ENCODE measurements at regions not wholly inside any gene's neighbourhood (a gene's known extent, or its start where the extent isn't known, plus 50 kb on each side); places are given as distances from the start of the nearest gene placed in this dataset.

DNA sequence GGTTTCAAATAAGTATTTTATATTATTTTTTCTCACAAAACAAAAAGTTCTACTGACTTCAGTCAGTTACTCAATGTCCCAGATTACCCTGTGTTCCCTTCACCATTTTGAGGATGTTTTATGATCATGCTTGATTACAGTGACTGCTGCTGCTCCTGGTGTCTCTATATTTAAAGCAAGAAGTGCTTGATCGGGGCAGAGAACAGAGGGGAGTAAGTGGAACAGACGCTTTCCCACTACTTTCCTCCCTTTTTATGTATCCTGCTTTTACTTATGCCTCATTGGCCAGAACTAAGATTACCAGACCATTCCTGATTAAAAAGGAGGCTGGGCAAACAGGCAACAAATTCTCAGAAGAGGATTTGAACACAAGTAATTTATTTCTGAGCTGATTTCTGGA, 612.1 kb downstream of the VGLL3 start:
- TF ChIP-seq, protein P1, sequence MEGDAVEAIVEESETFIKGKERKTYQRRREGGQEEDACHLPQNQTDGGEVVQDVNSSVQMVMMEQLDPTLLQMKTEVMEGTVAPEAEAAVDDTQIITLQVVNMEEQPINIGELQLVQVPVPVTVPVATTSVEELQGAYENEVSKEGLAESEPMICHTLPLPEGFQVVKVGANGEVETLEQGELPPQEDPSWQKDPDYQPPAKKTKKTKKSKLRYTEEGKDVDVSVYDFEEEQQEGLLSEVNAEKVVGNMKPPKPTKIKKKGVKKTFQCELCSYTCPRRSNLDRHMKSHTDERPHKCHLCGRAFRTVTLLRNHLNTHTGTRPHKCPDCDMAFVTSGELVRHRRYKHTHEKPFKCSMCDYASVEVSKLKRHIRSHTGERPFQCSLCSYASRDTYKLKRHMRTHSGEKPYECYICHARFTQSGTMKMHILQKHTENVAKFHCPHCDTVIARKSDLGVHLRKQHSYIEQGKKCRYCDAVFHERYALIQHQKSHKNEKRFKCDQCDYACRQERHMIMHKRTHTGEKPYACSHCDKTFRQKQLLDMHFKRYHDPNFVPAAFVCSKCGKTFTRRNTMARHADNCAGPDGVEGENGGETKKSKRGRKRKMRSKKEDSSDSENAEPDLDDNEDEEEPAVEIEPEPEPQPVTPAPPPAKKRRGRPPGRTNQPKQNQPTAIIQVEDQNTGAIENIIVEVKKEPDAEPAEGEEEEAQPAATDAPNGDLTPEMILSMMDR (conservative IDR thresholded peaks at IDR 0.05; ENCODE audit: low read depth, low read length) = no peak
- TF ChIP-seq EZH2 (IDR thresholded peaks at IDR 0.05; ENCODE audit: borderline replicate concordance, low read depth, low read length, poor library complexity, severe bottlenecking) = no peak
